ENCODE measurements at regions not wholly inside any gene's neighbourhood (a gene's known extent, or its start where the extent isn't known, plus 50 kb on each side); places are given as distances from the start of the nearest gene placed in this dataset.

GRCh38 chr2:4753721-4754120 lies 938.5 kb upstream of the SOX11 start:
- TF ChIP-seq, protein P1, sequence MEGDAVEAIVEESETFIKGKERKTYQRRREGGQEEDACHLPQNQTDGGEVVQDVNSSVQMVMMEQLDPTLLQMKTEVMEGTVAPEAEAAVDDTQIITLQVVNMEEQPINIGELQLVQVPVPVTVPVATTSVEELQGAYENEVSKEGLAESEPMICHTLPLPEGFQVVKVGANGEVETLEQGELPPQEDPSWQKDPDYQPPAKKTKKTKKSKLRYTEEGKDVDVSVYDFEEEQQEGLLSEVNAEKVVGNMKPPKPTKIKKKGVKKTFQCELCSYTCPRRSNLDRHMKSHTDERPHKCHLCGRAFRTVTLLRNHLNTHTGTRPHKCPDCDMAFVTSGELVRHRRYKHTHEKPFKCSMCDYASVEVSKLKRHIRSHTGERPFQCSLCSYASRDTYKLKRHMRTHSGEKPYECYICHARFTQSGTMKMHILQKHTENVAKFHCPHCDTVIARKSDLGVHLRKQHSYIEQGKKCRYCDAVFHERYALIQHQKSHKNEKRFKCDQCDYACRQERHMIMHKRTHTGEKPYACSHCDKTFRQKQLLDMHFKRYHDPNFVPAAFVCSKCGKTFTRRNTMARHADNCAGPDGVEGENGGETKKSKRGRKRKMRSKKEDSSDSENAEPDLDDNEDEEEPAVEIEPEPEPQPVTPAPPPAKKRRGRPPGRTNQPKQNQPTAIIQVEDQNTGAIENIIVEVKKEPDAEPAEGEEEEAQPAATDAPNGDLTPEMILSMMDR (conservative IDR thresholded peaks at IDR 0.05), result no peak
- TF ChIP-seq EZH2 (IDR thresholded peaks at IDR 0.05; ENCODE audit: low read depth), result no peak
